T-helper 1 cell (primary cell): ENCODE measurements at regions not wholly inside any gene's neighbourhood (a gene's known extent, or its start where the extent isn't known, plus 50 kb on each side); places are given as distances from the start of the nearest gene placed in this dataset.

Experiments
- DNase-seq, 5 donors: peaks; one replicate each; pipeline ENCODE4 v3.0.0-alpha.2; 2012 to 2020

- no peak for DNase-seq
Observed at GRCh38 chr18:40494603-40495002, 1460.4 kb upstream of the PIK3C3 start.

- DNase-seq, result no peak
Observed at GRCh38 chr18:40493316-40493715, 1461.7 kb upstream of the PIK3C3 start.

- no peak for DNase-seq
Observed at GRCh38 chr18:40489301-40489700, 1465.7 kb upstream of the PIK3C3 start.

GRCh38 chr18:40485318-40485717 lies 1469.7 kb upstream of the PIK3C3 start:
- DNase-seq, result no peak

- DNase-seq, result no peak
Observed at GRCh38 chr18:40473221-40474029, 1481.6 kb upstream of the PIK3C3 start.

GRCh38 chr18:40470723-40471122 lies 1484.3 kb upstream of the PIK3C3 start:
- no peak for DNase-seq

- no peak for DNase-seq
Observed at GRCh38 chr18:40469851-40470250, 1485.2 kb upstream of the PIK3C3 start.

- no peak for DNase-seq
Observed at GRCh38 chr18:40469316-40469715, 1485.7 kb upstream of the PIK3C3 start.

- DNase-seq, result no peak
Observed at GRCh38 chr18:40464032-40464431, 1491.0 kb upstream of the PIK3C3 start.

- DNase-seq, result no peak
Observed at GRCh38 chr18:40453903-40454302, 1501.1 kb upstream of the PIK3C3 start.

- DNase-seq, result no peak
Observed at GRCh38 chr18:40452599-40452998, 1502.4 kb upstream of the PIK3C3 start.

- no peak for DNase-seq
Observed at GRCh38 chr18:40450751-40451150, 1504.3 kb upstream of the PIK3C3 start.

- no peak for DNase-seq
Observed at GRCh38 chr18:40447820-40448219, 1507.2 kb upstream of the PIK3C3 start.

GRCh38 chr18:40440088-40440487 lies 1514.9 kb upstream of the PIK3C3 start:
- DNase-seq, result no peak

- no peak for DNase-seq
Observed at GRCh38 chr18:40437517-40437916, 1517.5 kb upstream of the PIK3C3 start.

- DNase-seq, result no peak
Observed at GRCh38 chr18:40431071-40431985, 1523.7 kb upstream of the PIK3C3 start.

GRCh38 chr18:40423291-40423690 lies 1531.7 kb upstream of the PIK3C3 start:
- DNase-seq, result no peak

- DNase-seq, result no peak
Observed at GRCh38 chr18:40420675-40421074, 1534.4 kb upstream of the PIK3C3 start.

GRCh38 chr18:40417501-40417900 lies 1537.5 kb upstream of the PIK3C3 start:
- DNase-seq, result no peak

GRCh38 chr18:40415821-40416220 lies 1539.2 kb upstream of the PIK3C3 start:
- no peak for DNase-seq

GRCh38 chr18:40415176-40415791 lies 1539.8 kb upstream of the PIK3C3 start:
- no peak for DNase-seq

- no peak for DNase-seq
Observed at GRCh38 chr18:40414155-40414754, 1540.8 kb upstream of the PIK3C3 start.

- DNase-seq, result no peak
Observed at GRCh38 chr18:40413160-40413559, 1541.9 kb upstream of the PIK3C3 start.
